Gastrocnemius medialis (tissue), 4 donors: ENCODE measurements at regions not wholly inside any gene's neighbourhood (a gene's known extent, or its start where the extent isn't known, plus 50 kb on each side); places are given as distances from the start of the nearest gene placed in this dataset.

Experiments
- POLR2A ChIP-seq, 2 donors: fragments of 450-650 bp; IDR thresholded peaks; one replicate each; pipeline ENCODE4 v1.6.1; 2017; ENCODE audit warnings: antibody characterized with exemption in 2 of 2, mild to moderate bottlenecking in 2 of 2, moderate library complexity in 2 of 2
- TF ChIP-seq, protein P1 (sequence below), 5 experiments: fragments of 450-650 bp in 3 of 5; fragments of 200-600 bp in 2 of 5; sonication (generic) in 2 of 5; IDR thresholded peaks in 4 of 5; conservative IDR thresholded peaks in 1 of 5; 1 replicate in 4 of 5; 2 replicates in 1 of 5; pipeline ENCODE4 v1.5.1; 2016 to 2019; ENCODE audit warnings: antibody characterized with exemption in 5 of 5, mild to moderate bottlenecking in 3 of 5, moderate library complexity in 3 of 5

DNA sequence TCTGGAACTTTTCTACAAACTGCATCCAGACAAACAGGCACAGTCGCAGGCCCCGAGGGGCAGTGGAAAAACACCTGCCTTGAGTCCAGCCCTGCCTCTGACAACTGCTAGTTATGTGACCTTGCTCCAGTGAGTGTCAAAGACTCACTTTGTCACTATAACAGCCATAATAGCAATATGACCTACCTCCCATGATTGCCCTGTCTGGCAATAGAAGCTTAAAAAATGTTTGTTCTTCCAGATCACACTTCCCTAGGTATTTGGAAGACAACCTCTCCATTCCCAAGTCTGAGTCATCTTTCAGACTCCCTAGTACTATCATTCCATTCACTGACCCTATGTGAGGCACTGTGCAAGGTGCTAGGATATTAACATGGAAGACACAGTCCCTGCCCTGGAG lies 74.5 kb downstream of the RPL27A start:
- TF ChIP-seq, protein P1, sequence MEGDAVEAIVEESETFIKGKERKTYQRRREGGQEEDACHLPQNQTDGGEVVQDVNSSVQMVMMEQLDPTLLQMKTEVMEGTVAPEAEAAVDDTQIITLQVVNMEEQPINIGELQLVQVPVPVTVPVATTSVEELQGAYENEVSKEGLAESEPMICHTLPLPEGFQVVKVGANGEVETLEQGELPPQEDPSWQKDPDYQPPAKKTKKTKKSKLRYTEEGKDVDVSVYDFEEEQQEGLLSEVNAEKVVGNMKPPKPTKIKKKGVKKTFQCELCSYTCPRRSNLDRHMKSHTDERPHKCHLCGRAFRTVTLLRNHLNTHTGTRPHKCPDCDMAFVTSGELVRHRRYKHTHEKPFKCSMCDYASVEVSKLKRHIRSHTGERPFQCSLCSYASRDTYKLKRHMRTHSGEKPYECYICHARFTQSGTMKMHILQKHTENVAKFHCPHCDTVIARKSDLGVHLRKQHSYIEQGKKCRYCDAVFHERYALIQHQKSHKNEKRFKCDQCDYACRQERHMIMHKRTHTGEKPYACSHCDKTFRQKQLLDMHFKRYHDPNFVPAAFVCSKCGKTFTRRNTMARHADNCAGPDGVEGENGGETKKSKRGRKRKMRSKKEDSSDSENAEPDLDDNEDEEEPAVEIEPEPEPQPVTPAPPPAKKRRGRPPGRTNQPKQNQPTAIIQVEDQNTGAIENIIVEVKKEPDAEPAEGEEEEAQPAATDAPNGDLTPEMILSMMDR (IDR thresholded peaks at IDR 0.05 in 4 of 5, conservative IDR thresholded peaks at IDR 0.05 in 1 of 5) = no peak
- no peak for TF ChIP-seq POLR2A (IDR thresholded peaks at IDR 0.05)
